ENCODE measurements at regions not wholly inside any gene's neighbourhood (a gene's known extent, or its start where the extent isn't known, plus 50 kb on each side); places are given as distances from the start of the nearest gene placed in this dataset.

DNA sequence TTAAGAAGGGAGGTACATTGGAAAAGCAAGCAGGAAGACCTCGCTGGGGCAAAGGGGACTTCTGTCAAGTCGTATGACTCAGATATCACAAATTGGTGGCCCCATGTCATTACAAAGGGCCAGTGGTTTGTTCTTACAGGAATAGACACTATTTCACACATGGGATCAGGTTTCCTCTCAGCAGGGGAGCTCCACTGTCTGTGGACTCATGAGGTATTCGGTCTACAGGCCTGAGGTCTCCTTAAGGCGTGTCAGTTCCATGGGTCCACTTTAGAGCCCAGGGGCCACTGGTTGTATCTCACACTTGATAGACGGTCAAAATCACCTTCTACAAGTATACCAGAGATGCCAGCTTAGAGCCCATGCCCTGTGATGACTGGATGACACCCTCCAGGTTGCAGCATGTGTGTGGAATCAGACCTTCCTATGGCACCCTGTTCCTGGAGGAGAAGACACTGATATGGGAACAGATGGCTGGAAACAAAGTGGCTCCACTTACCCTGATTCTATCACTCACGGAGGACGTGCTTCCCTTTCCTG is 288.1 kb upstream of the B3GAT1 start:
- no peaks in the 10 kb centered on the region for H3K79me2 ChIP-seq
- H3K4me3 ChIP-seq (ENCODE audit: low read depth, low read length) = no peak overlapping the region
- TF ChIP-seq, protein P1, sequence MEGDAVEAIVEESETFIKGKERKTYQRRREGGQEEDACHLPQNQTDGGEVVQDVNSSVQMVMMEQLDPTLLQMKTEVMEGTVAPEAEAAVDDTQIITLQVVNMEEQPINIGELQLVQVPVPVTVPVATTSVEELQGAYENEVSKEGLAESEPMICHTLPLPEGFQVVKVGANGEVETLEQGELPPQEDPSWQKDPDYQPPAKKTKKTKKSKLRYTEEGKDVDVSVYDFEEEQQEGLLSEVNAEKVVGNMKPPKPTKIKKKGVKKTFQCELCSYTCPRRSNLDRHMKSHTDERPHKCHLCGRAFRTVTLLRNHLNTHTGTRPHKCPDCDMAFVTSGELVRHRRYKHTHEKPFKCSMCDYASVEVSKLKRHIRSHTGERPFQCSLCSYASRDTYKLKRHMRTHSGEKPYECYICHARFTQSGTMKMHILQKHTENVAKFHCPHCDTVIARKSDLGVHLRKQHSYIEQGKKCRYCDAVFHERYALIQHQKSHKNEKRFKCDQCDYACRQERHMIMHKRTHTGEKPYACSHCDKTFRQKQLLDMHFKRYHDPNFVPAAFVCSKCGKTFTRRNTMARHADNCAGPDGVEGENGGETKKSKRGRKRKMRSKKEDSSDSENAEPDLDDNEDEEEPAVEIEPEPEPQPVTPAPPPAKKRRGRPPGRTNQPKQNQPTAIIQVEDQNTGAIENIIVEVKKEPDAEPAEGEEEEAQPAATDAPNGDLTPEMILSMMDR (IDR thresholded peaks at IDR 0.05) = no peak

DNA sequence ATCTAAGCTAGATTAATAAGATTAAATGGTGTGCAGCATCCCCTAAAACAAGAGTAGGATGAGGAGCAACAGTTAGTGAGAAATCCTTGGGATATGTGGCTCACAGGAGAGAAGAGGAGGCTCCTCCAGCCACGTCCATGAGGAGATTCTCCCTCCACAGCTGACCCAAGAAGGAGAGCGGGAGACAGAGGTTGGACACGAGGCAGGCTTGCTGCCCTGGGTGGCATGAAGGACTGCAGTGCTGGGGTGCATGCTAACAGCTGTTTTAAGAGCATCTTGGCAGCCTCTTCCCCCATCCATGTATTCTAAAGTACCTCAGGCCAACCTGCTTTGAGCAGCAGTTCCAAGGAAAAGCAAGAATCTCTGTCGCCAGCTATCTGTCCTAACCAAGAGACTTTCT is 284.4 kb upstream of the B3GAT1 start:
- H3K4me2 ChIP-seq (ENCODE audit: low read length) = no peak overlapping the region
- no peaks in the 10 kb centered on the region for H3K27me3 ChIP-seq (ENCODE audit: control insufficient read depth, insufficient read depth, low read length)
- H3K36me3 ChIP-seq (ENCODE audit: control insufficient read depth, insufficient read depth, low read length) = no peaks in the 10 kb centered on the region
- no peak overlapping the region for H2AFZ ChIP-seq
- TF ChIP-seq, protein P1 (IDR thresholded peaks at IDR 0.05) = no peak
- H3K9me3 ChIP-seq (ENCODE audit: control insufficient read depth, low read length) = no peaks in the 10 kb centered on the region
- no peak overlapping the region for H3K27ac ChIP-seq
- H3K79me2 ChIP-seq = no peaks in the 10 kb centered on the region
- H3K4me1 ChIP-seq = no peaks in the 10 kb centered on the region
- H3K9ac ChIP-seq = no peak overlapping the region
- H3K4me3 ChIP-seq (ENCODE audit: low read depth, low read length) = no peak overlapping the region

More for the DNA sequence above, 288.1 kb upstream of the B3GAT1 start:
- Histone ChIP-seq H3K4me1 (no peaks in the 10 kb centered on the region), H3K9me3 (ENCODE audit: control insufficient read depth, low read length) (no peaks in the 10 kb centered on the region), H3K4me2 (ENCODE audit: low read length) (no peak overlapping the region), H2AFZ (no peak overlapping the region), H3K27me3 (ENCODE audit: control insufficient read depth, insufficient read depth, low read length) (no peaks in the 10 kb centered on the region), H3K36me3 (ENCODE audit: control insufficient read depth, insufficient read depth, low read length) (no peaks in the 10 kb centered on the region), H3K9ac (no peak overlapping the region), H3K27ac (no peak overlapping the region)

GRCh38 chr11:134691985-134692384 is 279.9 kb upstream of the B3GAT1 start:
- Histone ChIP-seq H3K9ac (no peak overlapping the region), H3K4me1 (no peaks in the 10 kb centered on the region)
- TF ChIP-seq, protein P1 (IDR thresholded peaks at IDR 0.05) = no peak

GRCh38 chr11:134691295-134691873 is 279.3 kb upstream of the B3GAT1 start:
- Histone ChIP-seq H3K36me3 (ENCODE audit: control insufficient read depth, insufficient read depth, low read length) (no peaks in the 10 kb centered on the region), H3K27me3 (ENCODE audit: control insufficient read depth, insufficient read depth, low read length) (no peaks in the 10 kb centered on the region), H3K79me2 (no peaks in the 10 kb centered on the region), H3K9ac (no peak overlapping the region), H3K9me3 (ENCODE audit: control insufficient read depth, low read length) (no peaks in the 10 kb centered on the region), H3K27ac (no peak overlapping the region), H3K4me2 (ENCODE audit: low read length) (no peak overlapping the region), H3K4me1 (no peaks in the 10 kb centered on the region), H3K4me3 (ENCODE audit: low read depth, low read length) (no peak overlapping the region), H2AFZ (no peak overlapping the region)
- TF ChIP-seq, protein P1 (IDR thresholded peaks at IDR 0.05) = no peak

More at GRCh38 chr11:134691985-134692384, 279.9 kb upstream of the B3GAT1 start:
- H3K36me3 ChIP-seq (ENCODE audit: control insufficient read depth, insufficient read depth, low read length) = no peaks in the 10 kb centered on the region
- no peak overlapping the region for H3K4me3 ChIP-seq (ENCODE audit: low read depth, low read length)
- no peak overlapping the region for H3K4me2 ChIP-seq (ENCODE audit: low read length)
- H2AFZ ChIP-seq = no peak overlapping the region
- H3K79me2 ChIP-seq = no peaks in the 10 kb centered on the region
- H3K27ac ChIP-seq = no peak overlapping the region
- no peaks in the 10 kb centered on the region for H3K9me3 ChIP-seq (ENCODE audit: control insufficient read depth, low read length)
- no peaks in the 10 kb centered on the region for H3K27me3 ChIP-seq (ENCODE audit: control insufficient read depth, insufficient read depth, low read length)

GRCh38 chr11:134689886-134690285 is 277.8 kb upstream of the B3GAT1 start:
- Histone ChIP-seq H3K4me3 (ENCODE audit: low read depth, low read length) (no peak overlapping the region), H2AFZ (no peak overlapping the region), H3K9ac (no peak overlapping the region), H3K36me3 (ENCODE audit: control insufficient read depth, insufficient read depth, low read length) (no peaks in the 10 kb centered on the region), H3K79me2 (no peaks in the 10 kb centered on the region), H3K9me3 (ENCODE audit: control insufficient read depth, low read length) (no peaks in the 10 kb centered on the region), H3K27me3 (ENCODE audit: control insufficient read depth, insufficient read depth, low read length) (no peaks in the 10 kb centered on the region), H3K4me2 (ENCODE audit: low read length) (no peak overlapping the region), H3K4me1 (no peaks in the 10 kb centered on the region), H3K27ac (no peak overlapping the region)
- TF ChIP-seq, protein P1 (IDR thresholded peaks at IDR 0.05) = no peak

Data from parathyroid adenoma (tissue), 2 donors.